CD4-positive, CD25-positive, alpha-beta regulatory T cell (primary cell): ENCODE measurements at regions not wholly inside any gene's neighbourhood (a gene's known extent, or its start where the extent isn't known, plus 50 kb on each side); places are given as distances from the start of the nearest gene placed in this dataset.

Experiments
- ATAC-seq, 2 donors: fragments of 150-1000 bp; cut with Tn5 transposase; one replicate each; pipeline ENCODE4 v1.10.0; 2021; ENCODE audit warnings: low read depth in 2 of 2, moderate number of reproducible peaks in 2 of 2, moderate library complexity in 1 of 2
- DNase-seq, 3 donors: peaks; one replicate each; pipeline versions ENCODE4 v3.0.0 to v3.0.0-alpha.2; 2012 to 2022; ENCODE audit warnings: mixed read lengths in 1 of 3
- H3K27ac ChIP-seq: one replicate; pipeline ENCODE4 v1.7.0; 2013; ENCODE audit warnings: mild to moderate bottlenecking, low read length; ENCODE audit not compliant: insufficient read depth, poor library complexity, severe bottlenecking
- H3K27me3 ChIP-seq: one replicate; pipeline ENCODE4 v1.7.0; 2013; ENCODE audit warnings: low read length; ENCODE audit not compliant: control insufficient read depth, insufficient read depth
- H3K36me3 ChIP-seq: one replicate; pipeline ENCODE4 v1.7.0; 2013; ENCODE audit warnings: mild to moderate bottlenecking, low read length, moderate library complexity; ENCODE audit not compliant: control insufficient read depth, insufficient read depth
- H3K4me1 ChIP-seq: 2 replicates; pipeline ENCODE4 v1.7.0; 2013; ENCODE audit warnings: mild to moderate bottlenecking, low read length; ENCODE audit not compliant: insufficient read depth, control insufficient read depth, poor library complexity, severe bottlenecking
- H3K4me3 ChIP-seq: one replicate; pipeline ENCODE4 v1.7.0; 2013; ENCODE audit warnings: low read depth, mild to moderate bottlenecking, low read length, moderate library complexity
- H3K9me3 ChIP-seq, 2 experiments: 1 replicate in 1 of 2; 2 replicates in 1 of 2; pipeline ENCODE4 v1.7.0; 2013; ENCODE audit warnings: low read length in 2 of 2, mild to moderate bottlenecking in 1 of 2, moderate library complexity in 1 of 2; ENCODE audit not compliant: control insufficient read depth in 2 of 2
- H3K27ac Mint-ChIP-seq, 3 donors: one replicate each; pipeline ENCODE4 v1.8.0; 2020 to 2022; ENCODE audit warnings: mild to moderate bottlenecking in 3 of 3, mixed read lengths in 3 of 3, moderate library complexity in 2 of 3
- H3K27me3 Mint-ChIP-seq: one replicate; pipeline ENCODE4 v1.8.0; 2022; ENCODE audit warnings: mild to moderate bottlenecking, mixed read lengths
- H3K36me3 Mint-ChIP-seq: one replicate; pipeline ENCODE4 v1.8.0; 2020; ENCODE audit warnings: mixed read lengths
- H3K4me1 Mint-ChIP-seq, 4 donors: one replicate each; pipeline ENCODE4 v1.8.0; 2020 to 2022; ENCODE audit warnings: mixed read lengths in 4 of 4, mild to moderate bottlenecking in 1 of 4
- H3K4me3 Mint-ChIP-seq, 4 donors: one replicate each; pipeline ENCODE4 v1.8.0; 2020 to 2022; ENCODE audit warnings: mild to moderate bottlenecking in 4 of 4, mixed read lengths in 4 of 4, moderate library complexity in 3 of 4
- H3K9me3 Mint-ChIP-seq, 7 donors: one replicate each; pipeline ENCODE4 v1.8.0; 2020 to 2022; ENCODE audit warnings: mixed read lengths in 7 of 7, mild to moderate bottlenecking in 3 of 7, moderate library complexity in 2 of 7

GRCh38 chrX:85503258-85504158, 124.0 kb upstream of the POF1B start:
- no peak overlapping the region for H3K4me3 Mint-ChIP-seq
- H3K27me3 Mint-ChIP-seq = no peaks in the 10 kb centered on the region
- no peak overlapping the region for H3K27ac Mint-ChIP-seq
- H3K27me3 ChIP-seq = no peaks in the 10 kb centered on the region
- ATAC-seq (no peak), DNase-seq (no peak)
- H3K36me3 ChIP-seq = no peaks in the 10 kb centered on the region
- no peaks in the 10 kb centered on the region for H3K4me1 ChIP-seq
- H3K36me3 Mint-ChIP-seq = no peaks in the 10 kb centered on the region
- no peaks in the 10 kb centered on the region for H3K4me1 Mint-ChIP-seq
- no peak overlapping the region for H3K4me3 ChIP-seq
- H3K9me3 Mint-ChIP-seq = peaks cover 0 to 5% (median 0%) of the 10 kb centered on the region in 7 donors
- H3K27ac ChIP-seq = no peak overlapping the region
- H3K9me3 ChIP-seq = no peaks in the 10 kb centered on the region

GRCh38 chrX:85501349-85501748, 121.9 kb upstream of the POF1B start:
- no peak overlapping the region for H3K27ac Mint-ChIP-seq
- H3K36me3 Mint-ChIP-seq = no peaks in the 10 kb centered on the region
- H3K9me3 Mint-ChIP-seq = no peaks in the 10 kb centered on the region
- no peaks in the 10 kb centered on the region for H3K27me3 Mint-ChIP-seq
- Histone ChIP-seq H3K4me1 (no peaks in the 10 kb centered on the region), H3K9me3 (no peaks in the 10 kb centered on the region), H3K36me3 (no peaks in the 10 kb centered on the region), H3K27ac (no peak overlapping the region), H3K4me3 (no peak overlapping the region), H3K27me3 (no peaks in the 10 kb centered on the region)
- ATAC-seq = no peak
- DNase-seq = no peak
- H3K4me1 Mint-ChIP-seq = no peaks in the 10 kb centered on the region
- H3K4me3 Mint-ChIP-seq = no peak overlapping the region

- Mint-ChIP-seq H3K4me3 (no peak overlapping the region), H3K36me3 (no peaks in the 10 kb centered on the region), H3K27ac (no peak overlapping the region), H3K27me3 (no peaks in the 10 kb centered on the region), H3K4me1 (no peaks in the 10 kb centered on the region), H3K9me3 (peaks cover 0 to under 1% (median 0%) of the 10 kb centered on the region in 7 donors)
- no peaks in the 10 kb centered on the region for H3K36me3 ChIP-seq
- no peaks in the 10 kb centered on the region for H3K4me1 ChIP-seq
- no peak for DNase-seq
- ATAC-seq = no peak
- H3K4me3 ChIP-seq = no peak overlapping the region
- H3K9me3 ChIP-seq = no peaks in the 10 kb centered on the region
- H3K27ac ChIP-seq = no peak overlapping the region
- no peaks in the 10 kb centered on the region for H3K27me3 ChIP-seq
These were observed 119.9 kb upstream of the POF1B start for GRCh38 chrX:85499400-85499799.

GRCh38 chrX:85493821-85494220, 114.4 kb upstream of the POF1B start:
- no peaks in the 10 kb centered on the region for H3K36me3 Mint-ChIP-seq
- H3K27me3 Mint-ChIP-seq = no peaks in the 10 kb centered on the region
- DNase-seq (no peak), ATAC-seq (no peak)
- no peaks in the 10 kb centered on the region for H3K4me1 ChIP-seq
- H3K4me3 Mint-ChIP-seq = no peak overlapping the region
- H3K9me3 ChIP-seq = no peaks in the 10 kb centered on the region
- H3K4me1 Mint-ChIP-seq = no peaks in the 10 kb centered on the region
- peaks cover 0 to 5% (median 0%) of the 10 kb centered on the region in 7 donors for H3K9me3 Mint-ChIP-seq
- H3K27ac Mint-ChIP-seq = no peak overlapping the region
- no peaks in the 10 kb centered on the region for H3K36me3 ChIP-seq
- H3K27ac ChIP-seq = no peak overlapping the region
- no peak overlapping the region for H3K4me3 ChIP-seq
- H3K27me3 ChIP-seq = no peaks in the 10 kb centered on the region

GRCh38 chrX:85454295-85454694, 74.8 kb upstream of the POF1B start:
- no peaks in the 10 kb centered on the region for H3K4me1 Mint-ChIP-seq
- Histone ChIP-seq H3K4me1 (no peaks in the 10 kb centered on the region), H3K9me3 (no peaks in the 10 kb centered on the region), H3K4me3 (no peak overlapping the region), H3K36me3 (no peaks in the 10 kb centered on the region), H3K27ac (no peak overlapping the region), H3K27me3 (no peaks in the 10 kb centered on the region)
- no peak overlapping the region for H3K4me3 Mint-ChIP-seq
- DNase-seq = no peak
- H3K36me3 Mint-ChIP-seq = no peaks in the 10 kb centered on the region
- no peaks in the 10 kb centered on the region for H3K27me3 Mint-ChIP-seq
- H3K9me3 Mint-ChIP-seq = peaks cover 0 to 4% (median 0%) of the 10 kb centered on the region in 7 donors
- H3K27ac Mint-ChIP-seq = no peak overlapping the region
- no peak for ATAC-seq

- no peaks in the 10 kb centered on the region for H3K27me3 Mint-ChIP-seq
- Histone ChIP-seq H3K4me1 (no peaks in the 10 kb centered on the region), H3K36me3 (no peaks in the 10 kb centered on the region), H3K27me3 (no peaks in the 10 kb centered on the region), H3K9me3 (no peaks in the 10 kb centered on the region), H3K27ac (no peak overlapping the region), H3K4me3 (no peak overlapping the region)
- H3K27ac Mint-ChIP-seq = no peak overlapping the region
- no peaks in the 10 kb centered on the region for H3K36me3 Mint-ChIP-seq
- H3K9me3 Mint-ChIP-seq = peaks cover 0 to 5% (median 0%) of the 10 kb centered on the region in 7 donors
- ATAC-seq (no peak), DNase-seq (no peak)
- no peak overlapping the region for H3K4me3 Mint-ChIP-seq
- H3K4me1 Mint-ChIP-seq = no peaks in the 10 kb centered on the region
These were observed 65.1 kb upstream of the POF1B start for GRCh38 chrX:85444613-85445012.
